Endothelial cell of umbilical vein (primary cell): ENCODE measurements at regions not wholly inside any gene's neighbourhood (a gene's known extent, or its start where the extent isn't known, plus 50 kb on each side); places are given as distances from the start of the nearest gene placed in this dataset.

Source experiments
- BruUV-seq: library from RNA; stranded (reverse); fragments of 400-500 nt; replicated peaks from 2 replicates; lab custom pipeline; 2021; lab: Mats Ljungman, UMichigan
- CTCF ChIA-PET: fragments of 300-600, 350-600 bp; sonication (Branson Sonifier 250); formaldehyde crosslinking; loops from one replicate; lab custom pipeline; 2021; ENCODE audit warnings: antibody characterized with exemption, inconsistent platforms; lab: Charles Lee
- POLR2A ChIA-PET: fragments of 300-600, 350-600 bp; sonication (Branson Sonifier 250); formaldehyde crosslinking; loops from one replicate; lab custom pipeline; 2021; ENCODE audit warnings: antibody characterized with exemption, inconsistent platforms; lab: Charles Lee
- DNase-seq: peaks from one replicate; pipeline ENCODE4 v3.0.0-alpha.2; 2011; ENCODE audit warnings: low read depth, low spot score
- FAIRE-seq: peaks from 2 replicates; lab custom pipeline; 2011; peaks lifted over from hg19 to GRCh38; lab: Jason Lieb, UNC
- H2AFZ ChIP-seq: 2 replicates; pipeline ENCODE4 v1.6.0; 2012; ENCODE audit warnings: low read depth, low read length, control low read depth, inconsistent platforms
- H3K27ac ChIP-seq: 2 replicates; pipeline ENCODE4 v1.5.1; 2011; ENCODE audit warnings: low read depth, mild to moderate bottlenecking, control low read depth, low read length, moderate library complexity; ENCODE audit not compliant: insufficient read depth
- H3K27me3 ChIP-seq, 2 experiments: 2 replicates each; pipeline versions ENCODE4 v1.6.0 to v1.6.1; 2011; ENCODE audit warnings: low read length in 2 of 2, mixed read lengths in 1 of 2; ENCODE audit not compliant: control insufficient read depth in 2 of 2, insufficient read depth in 2 of 2
- H3K36me3 ChIP-seq, 2 experiments: 2 replicates in 1 of 2; 3 replicates in 1 of 2; pipeline ENCODE4 v1.5.1; 2011; ENCODE audit warnings: low read length in 2 of 2, mild to moderate bottlenecking in 1 of 2, moderate library complexity in 1 of 2; ENCODE audit not compliant: control insufficient read depth in 2 of 2, insufficient read depth in 2 of 2; ENCODE audit errors: extremely low read depth in 1 of 2
- H3K4me1 ChIP-seq: 3 replicates; pipeline ENCODE4 v1.5.1; 2011; ENCODE audit warnings: mild to moderate bottlenecking, low read length; ENCODE audit not compliant: control insufficient read depth, insufficient read depth; ENCODE audit errors: extremely low read depth
- H3K4me2 ChIP-seq: 2 replicates; pipeline ENCODE4 v1.6.1; 2011; ENCODE audit warnings: low read length, control low read depth, mixed read lengths; ENCODE audit not compliant: insufficient read depth
- H3K4me3 ChIP-seq, 3 experiments: fragments of 200-600 bp in 1 of 3; sonication (generic), shearing (Covaris generic) in 1 of 3; replicated peaks in 1 of 3; 2 replicates each; pipeline ENCODE4 v1.5.1; 2011 to 2016; ENCODE audit warnings: control low read depth in 3 of 3, low read length in 3 of 3, mild to moderate bottlenecking in 2 of 3, inconsistent platforms in 1 of 3, low read depth in 1 of 3, moderate library complexity in 1 of 3; ENCODE audit not compliant: insufficient read depth in 1 of 3
- H3K79me2 ChIP-seq: 2 replicates; pipeline ENCODE4 v1.6.0; 2012; ENCODE audit warnings: low read length, inconsistent platforms; ENCODE audit not compliant: control insufficient read depth, insufficient read depth
- H3K9ac ChIP-seq: replicated peaks from 2 replicates; pipeline ENCODE3; 2011; ENCODE audit warnings: low read length, control low read depth; ENCODE audit not compliant: insufficient read depth; ENCODE audit errors: extremely low read depth
- H3K9me1 ChIP-seq: replicated peaks from 3 replicates; pipeline ENCODE4 v1.6.0; 2011; ENCODE audit warnings: mild to moderate bottlenecking, low read length; ENCODE audit not compliant: control insufficient read depth, insufficient read depth; ENCODE audit errors: extremely low read depth
- H3K9me3 ChIP-seq: replicated peaks from 2 replicates; pipeline ENCODE4 v1.5.1; 2012; ENCODE audit warnings: low read length, inconsistent platforms; ENCODE audit not compliant: control insufficient read depth, insufficient read depth
- H4K20me1 ChIP-seq: replicated peaks from 2 replicates; pipeline ENCODE3; 2011; ENCODE audit warnings: mild to moderate bottlenecking, low read length; ENCODE audit not compliant: control insufficient read depth, insufficient read depth; ENCODE audit errors: extremely low read depth
- FOS ChIP-seq: IDR thresholded peaks from 2 replicates; pipeline ENCODE4 v1.6.1; 2011; ENCODE audit warnings: mild to moderate bottlenecking, low read length, moderate library complexity, borderline replicate concordance; ENCODE audit not compliant: insufficient read depth
- JUN ChIP-seq: IDR thresholded peaks from 2 replicates; pipeline ENCODE4 v1.6.1; 2011; ENCODE audit warnings: borderline replicate concordance, low read depth; ENCODE audit not compliant: insufficient read length, insufficient read depth
- MYC ChIP-seq: IDR thresholded peaks from one replicate; pipeline ENCODE4 v1.6.1; 2011; ENCODE audit warnings: mild to moderate bottlenecking, low read depth, low read length
- POLR2A ChIP-seq: IDR thresholded peaks from 2 replicates; pipeline ENCODE4 v1.6.1; 2012; ENCODE audit warnings: low read depth, mild to moderate bottlenecking, control low read depth, low read length
- dilution Hi-C: fragments of 300-500 bp; cut with MboI; formaldehyde crosslinking; loops from one replicate; pipeline ENCODE4 v1.15.0; 2019; ENCODE audit warnings: low sequenced_read_pairs; ENCODE audit not compliant: extremely low pct_ligation_motif_present
- intact Hi-C: fragments of 100-400 bp; cut with micrococcal nuclease; formaldehyde crosslinking; loops from one replicate; pipeline ENCODE4 v1.10.0; 2022
- TF ChIP-seq, protein P1 (sequence below): IDR thresholded peaks from 2 replicates; pipeline ENCODE4 v1.6.1; 2011; ENCODE audit not compliant: insufficient read depth, insufficient read length
- TF ChIP-seq, protein P2 (sequence below), 2 donors: IDR thresholded peaks; 1 replicate in 1 of 2; 2 replicates in 1 of 2; pipeline ENCODE4 v1.5.1; 2011; ENCODE audit warnings: low read length in 2 of 2, mild to moderate bottlenecking in 2 of 2, moderate library complexity in 2 of 2, control low read depth in 1 of 2, inconsistent platforms in 1 of 2, low read depth in 1 of 2; ENCODE audit not compliant: insufficient read depth in 1 of 2; ENCODE audit errors: extremely low read depth in 1 of 2

DNA sequence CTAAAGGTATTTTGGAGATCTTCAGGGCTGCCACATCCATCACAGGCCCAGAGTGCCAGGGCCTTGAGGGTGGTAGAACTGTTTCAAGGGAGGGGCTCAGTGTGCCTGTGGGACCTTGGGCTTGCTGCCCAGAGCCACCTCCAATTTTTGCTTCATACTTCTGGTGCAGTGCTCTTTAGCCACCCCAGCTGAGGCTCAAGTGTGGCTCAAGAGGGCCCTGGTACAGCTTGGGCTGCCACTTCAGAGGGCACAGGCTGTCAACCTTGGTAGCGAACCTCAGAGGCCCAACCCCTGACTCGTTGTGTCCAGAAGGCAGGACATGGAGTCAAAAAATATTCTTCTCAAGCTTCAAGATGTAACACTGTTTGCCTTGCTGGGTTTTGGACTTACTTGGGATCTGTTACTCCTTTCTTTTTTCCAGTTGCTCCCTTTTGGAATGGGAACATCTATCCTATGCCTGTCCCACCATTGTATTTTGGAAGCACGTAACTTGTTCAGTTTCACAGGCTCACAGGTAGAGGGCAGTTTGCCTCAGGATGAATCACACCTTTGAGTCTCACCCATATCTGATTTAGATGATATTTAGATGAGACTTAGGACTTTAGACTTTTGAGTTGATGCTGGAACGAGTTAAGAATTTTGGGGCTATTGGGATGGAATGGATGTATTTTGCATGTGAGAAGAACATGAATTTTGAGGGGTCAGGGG, 224.8 kb downstream of the RPS24 start:
- DNase-seq (no peak), FAIRE-seq (peak; percentile 42)
- dilution Hi-C loops (no loop called here), intact Hi-C loops (no loop called here)
- Histone ChIP-seq H3K36me3 (no peaks in the 10 kb centered on the region), H3K4me3 (no peak overlapping the region), H3K4me1 (peaks cover 16% of the 10 kb centered on the region), H3K9me3 (no peaks in the 10 kb centered on the region), H3K27me3 (no peaks in the 10 kb centered on the region), H3K27ac (no peak overlapping the region), H3K9me1 (no peaks in the 10 kb centered on the region), H2AFZ (no peak overlapping the region), H3K79me2 (no peaks in the 10 kb centered on the region), H3K9ac (no peak overlapping the region), H4K20me1 (no peaks in the 10 kb centered on the region), H3K4me2 (no peak overlapping the region)
- ChIA-PET CTCF (no interaction called here), POLR2A (no interaction called here)
- TF ChIP-seq, protein P1, sequence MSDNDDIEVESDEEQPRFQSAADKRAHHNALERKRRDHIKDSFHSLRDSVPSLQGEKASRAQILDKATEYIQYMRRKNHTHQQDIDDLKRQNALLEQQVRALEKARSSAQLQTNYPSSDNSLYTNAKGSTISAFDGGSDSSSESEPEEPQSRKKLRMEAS: no peak
- TF ChIP-seq JUN (no peak), MYC (no peak), FOS (no peak), POLR2A (no peak)
- TF ChIP-seq, protein P2, sequence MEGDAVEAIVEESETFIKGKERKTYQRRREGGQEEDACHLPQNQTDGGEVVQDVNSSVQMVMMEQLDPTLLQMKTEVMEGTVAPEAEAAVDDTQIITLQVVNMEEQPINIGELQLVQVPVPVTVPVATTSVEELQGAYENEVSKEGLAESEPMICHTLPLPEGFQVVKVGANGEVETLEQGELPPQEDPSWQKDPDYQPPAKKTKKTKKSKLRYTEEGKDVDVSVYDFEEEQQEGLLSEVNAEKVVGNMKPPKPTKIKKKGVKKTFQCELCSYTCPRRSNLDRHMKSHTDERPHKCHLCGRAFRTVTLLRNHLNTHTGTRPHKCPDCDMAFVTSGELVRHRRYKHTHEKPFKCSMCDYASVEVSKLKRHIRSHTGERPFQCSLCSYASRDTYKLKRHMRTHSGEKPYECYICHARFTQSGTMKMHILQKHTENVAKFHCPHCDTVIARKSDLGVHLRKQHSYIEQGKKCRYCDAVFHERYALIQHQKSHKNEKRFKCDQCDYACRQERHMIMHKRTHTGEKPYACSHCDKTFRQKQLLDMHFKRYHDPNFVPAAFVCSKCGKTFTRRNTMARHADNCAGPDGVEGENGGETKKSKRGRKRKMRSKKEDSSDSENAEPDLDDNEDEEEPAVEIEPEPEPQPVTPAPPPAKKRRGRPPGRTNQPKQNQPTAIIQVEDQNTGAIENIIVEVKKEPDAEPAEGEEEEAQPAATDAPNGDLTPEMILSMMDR (IDR thresholded peaks at IDR 0.05; ENCODE audit: extremely low read depth in 1 of 2, insufficient read depth in 1 of 2, low read depth in 1 of 2, low read length in 2 of 2): no peak
- no TSS peak for BruUV-seq
